ENCODE measurements at regions not wholly inside any gene's neighbourhood (a gene's known extent, or its start where the extent isn't known, plus 50 kb on each side); places are given as distances from the start of the nearest gene placed in this dataset.

- H3K27ac ChIP-seq (ENCODE audit: control insufficient read depth, insufficient read depth) = no peak overlapping the region
- H3K4me3 ChIP-seq = no peak overlapping the region
- in situ Hi-C loops (cut with MboI) = no loop called here
- H3K36me3 ChIP-seq (ENCODE audit: control insufficient read depth in 2 of 2, insufficient read depth in 2 of 2, low read length in 1 of 2) = no peaks in the 10 kb centered on the region
- H3K4me1 ChIP-seq (ENCODE audit: control insufficient read depth, insufficient read depth, low read length) = no peaks in the 10 kb centered on the region
- ATAC-seq = no peak
- no peak for DNase-seq (ENCODE audit: low read depth, low spot score)
- no peak overlapping the region for H3K4me2 ChIP-seq (ENCODE audit: control insufficient read depth, insufficient read depth)
- WGBS (ENCODE audit: insufficient coverage, insufficient replicate concordance, low lambda C conversion rate, missing lambda C conversion rate) = 0% methylated on average over 2 of the region's 2 CpGs
- H3K27me3 ChIP-seq (replicated peaks in 1 of 2; ENCODE audit: control insufficient read depth in 2 of 2, insufficient read depth in 2 of 2, low read length in 1 of 2) = no peaks in the 10 kb centered on the region
- TF ChIP-seq ASH2L (IDR thresholded peaks at IDR 0.05; ENCODE audit: borderline replicate concordance, low read depth) (no peak), SIX5 (IDR thresholded peaks at IDR 0.05; ENCODE audit: low read depth, low read length, severe bottlenecking) (no peak), RELB (IDR thresholded peaks at IDR 0.05; ENCODE audit: low read depth) (no peak), RAD51 (IDR thresholded peaks at IDR 0.05) (no peak), RAD21 (IDR thresholded peaks at IDR 0.05; ENCODE audit: insufficient read depth, low read depth, low read length) (no peak), RBBP5 (conservative IDR thresholded peaks at IDR 0.05) (no peak), PBX3 (IDR thresholded peaks at IDR 0.05; ENCODE audit: insufficient replicate concordance, low read depth, low read length) (no peak), CBFB (IDR thresholded peaks at IDR 0.05; ENCODE audit: low read depth) (no peak), NFYB (IDR thresholded peaks at IDR 0.05; ENCODE audit: insufficient read depth, low read depth, low read length) (no peak), TCF3 (IDR thresholded peaks at IDR 0.05; ENCODE audit: borderline replicate concordance, insufficient read depth, low read depth, low read length) (no peak), SMARCA5 (IDR thresholded peaks at IDR 0.05) (no peak)
- no peak overlapping the region for H2AFZ ChIP-seq (ENCODE audit: control insufficient read depth, low read depth, low read length)
- RAD21 ChIA-PET (ENCODE audit: unreplicated experiment) = no interaction called here
- CTCF ChIA-PET = interaction anchor here (1.2 kb wide), 1 partner anchor 31 kb away, joined by 4 read pairs; no protein-coding TSS in a partner anchor
- H3K9me3 ChIP-seq (replicated peaks; ENCODE audit: control insufficient read depth, insufficient read depth, low read length) = no peaks in the 10 kb centered on the region
- no peak overlapping the region for H3K9ac ChIP-seq (ENCODE audit: control insufficient read depth, insufficient read depth, low read length)
- no peak for FAIRE-seq
- H3K79me2 ChIP-seq (ENCODE audit: control insufficient read depth, insufficient read depth, low read length) = no peaks in the 10 kb centered on the region
- POLR2A ChIA-PET = no interaction called here
- intact Hi-C loops (cut with micrococcal nuclease; ENCODE audit: unreplicated experiment) = no loop called here
- no peaks in the 10 kb centered on the region for H4K20me1 ChIP-seq (ENCODE audit: control insufficient read depth, insufficient read depth)
- no TSS peak for BruUV-seq (replicated peaks)
- SMC1A ChIA-PET (ENCODE audit: uncharacterized antibody, unreplicated experiment) = interaction anchor here (0.9 kb wide), 1 partner anchor 12 kb away, joined by 3 read pairs; no protein-coding TSS in a partner anchor
These were observed 363.4 kb upstream of the RARB start for GRCh38 chr3:25064681-25065080.

Data from GM12878 (cell line).